ENCODE measurements at regions not wholly inside any gene's neighbourhood (a gene's known extent, or its start where the extent isn't known, plus 50 kb on each side); places are given as distances from the start of the nearest gene placed in this dataset.

GRCh38 chr12:91805031-91805430 lies 340.6 kb downstream of the BTG1 start:
- no peak for DNase-seq (ENCODE audit: low spot score)

GRCh38 chr12:91804533-91804932 lies 341.1 kb downstream of the BTG1 start:
- no peak for DNase-seq (ENCODE audit: low spot score)

DNA sequence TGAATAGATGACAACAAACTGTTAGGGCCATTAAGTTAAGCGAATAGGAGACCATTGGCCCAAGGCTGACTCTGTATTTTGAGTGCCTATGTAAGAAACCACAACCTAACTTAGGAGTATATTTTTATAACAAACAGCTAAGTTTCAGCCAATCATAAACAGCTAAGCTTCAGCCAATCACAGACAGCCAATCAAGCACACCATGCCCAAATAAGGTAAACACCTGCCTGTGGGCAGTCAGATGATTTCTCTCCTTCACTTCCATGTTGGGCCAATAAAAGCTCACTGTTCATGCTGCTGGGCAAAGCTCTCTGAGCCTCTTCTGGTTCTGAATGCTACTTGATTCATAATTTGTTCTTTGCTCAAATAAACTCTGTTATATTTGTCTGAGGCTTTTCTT lies 344.6 kb downstream of the BTG1 start:
- DNase-seq (ENCODE audit: low spot score): no peak

DNA sequence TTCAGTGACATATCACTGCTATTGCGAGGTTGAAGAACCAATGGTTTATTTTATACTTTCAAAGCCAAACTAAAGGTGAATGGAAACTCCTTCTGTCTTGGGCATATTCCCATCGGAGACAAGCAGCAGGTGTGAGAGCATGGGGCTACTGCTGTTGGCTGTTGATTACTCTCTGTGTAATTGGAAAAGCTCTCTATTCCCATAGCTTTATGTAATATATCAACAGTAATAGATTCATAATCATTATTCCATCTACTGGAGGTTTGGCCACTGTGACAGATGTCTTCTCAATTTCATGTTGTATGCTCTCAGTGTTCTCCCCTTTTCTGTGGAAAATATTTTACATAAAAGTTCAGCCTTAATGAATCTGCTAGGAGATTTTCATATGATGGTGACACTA lies 352.0 kb downstream of the BTG1 start:
- no peak for DNase-seq (ENCODE audit: low spot score)

DNA sequence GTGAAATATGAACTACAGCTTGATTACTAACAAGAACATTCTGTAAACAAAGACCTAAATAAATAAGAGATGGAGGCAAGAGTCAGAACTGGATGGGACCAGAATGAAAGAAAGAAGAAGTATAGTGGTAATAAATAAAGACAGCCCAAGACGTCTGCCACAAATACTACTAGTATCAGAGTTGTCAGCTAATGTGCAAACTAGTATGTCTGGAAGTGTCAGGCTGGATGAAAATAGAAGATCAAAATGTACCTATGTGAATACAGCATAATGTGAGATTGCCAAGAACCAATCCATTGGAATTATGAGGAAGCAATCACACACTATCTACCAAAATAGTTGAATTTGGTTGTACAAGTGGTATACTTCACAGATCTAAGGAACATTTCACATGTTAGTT lies 353.0 kb downstream of the BTG1 start:
- DNase-seq (ENCODE audit: low spot score): no peak

GRCh38 chr12:91786499-91787272 lies 359.0 kb downstream of the BTG1 start:
- no peak for DNase-seq (ENCODE audit: low spot score)

DNA sequence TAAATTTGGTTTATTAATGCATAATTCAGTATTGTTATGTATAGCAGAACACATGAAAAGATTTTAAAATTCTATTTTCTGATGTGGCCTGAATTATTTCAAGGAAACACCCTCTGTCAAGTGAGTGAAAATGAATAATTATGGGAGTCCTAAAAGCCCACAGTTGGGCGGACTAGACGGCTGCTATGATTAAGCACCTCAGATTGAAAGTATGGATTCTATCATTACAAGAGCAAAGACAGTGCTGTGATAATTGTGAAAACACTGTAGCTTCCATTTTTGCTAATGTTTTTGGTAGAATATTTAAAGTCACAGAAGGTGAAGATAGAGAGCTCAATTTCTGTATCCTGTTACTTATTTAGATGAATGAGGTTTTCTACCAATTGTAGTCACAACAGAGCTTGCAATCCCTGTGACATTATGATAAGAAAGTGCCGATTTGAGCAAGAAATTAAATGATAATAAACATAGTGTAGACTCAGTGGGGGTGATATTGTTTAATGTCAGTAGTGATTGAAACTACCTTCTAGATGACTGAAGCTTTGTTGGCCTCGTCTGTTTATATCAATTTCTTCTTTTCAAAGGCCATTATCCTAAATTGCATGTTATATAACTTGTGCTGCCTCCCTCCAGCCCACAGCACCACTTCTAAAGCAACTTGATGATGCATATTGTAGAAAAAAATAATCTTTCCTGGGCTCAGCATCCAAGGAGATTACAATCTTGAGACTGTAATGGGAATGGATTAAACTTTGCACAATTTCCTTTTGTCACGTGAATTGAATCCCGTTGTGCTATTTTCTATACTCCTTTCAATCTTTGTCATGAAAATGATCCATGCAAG lies 359.8 kb downstream of the BTG1 start:
- no peak for DNase-seq (ENCODE audit: low spot score)

GRCh38 chr12:91781114-91781513 lies 364.5 kb downstream of the BTG1 start:
- no peak for DNase-seq (ENCODE audit: low spot score)

GRCh38 chr12:91778938-91779400 lies 366.7 kb downstream of the BTG1 start:
- DNase-seq (ENCODE audit: low spot score): peak; percentile 87

GRCh38 chr12:91778091-91778832 lies 367.4 kb downstream of the BTG1 start:
- peak; percentile 65 for DNase-seq (ENCODE audit: low spot score)

DNA sequence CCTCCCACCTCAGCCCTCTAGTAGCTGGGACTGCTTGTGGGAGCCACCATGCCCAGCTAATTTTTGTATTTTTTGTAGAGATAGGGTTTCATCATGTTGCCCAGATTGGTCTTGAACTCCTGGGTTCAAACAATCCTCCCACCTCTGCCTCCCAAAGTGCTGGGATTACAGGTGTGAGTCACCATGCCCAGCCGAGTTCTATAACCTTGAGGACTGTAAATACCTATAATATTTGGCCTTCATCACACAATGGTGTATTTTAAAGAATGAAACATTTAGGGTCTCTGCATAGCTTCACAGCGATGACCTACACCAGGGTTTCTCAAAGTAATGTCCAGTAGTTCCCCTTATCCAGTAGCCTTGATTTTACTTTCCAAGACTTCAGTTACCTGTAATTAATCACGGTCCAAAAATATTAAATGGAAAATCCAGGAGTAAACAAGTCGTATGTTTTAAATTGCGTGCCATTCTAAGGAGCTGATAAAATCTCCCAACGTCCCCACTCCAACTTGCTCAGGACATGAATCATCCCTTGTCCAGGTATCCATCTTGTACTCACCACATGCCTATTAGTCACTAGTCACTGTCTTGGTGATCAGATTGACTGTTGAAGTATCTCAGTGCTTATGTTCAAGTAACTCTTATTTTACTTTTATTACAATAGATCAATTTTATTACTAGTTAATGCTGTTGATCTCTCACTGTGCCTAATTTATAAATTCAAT lies 368.2 kb downstream of the BTG1 start:
- DNase-seq (ENCODE audit: low spot score): no peak

GRCh38 chr12:91774434-91774921 lies 371.2 kb downstream of the BTG1 start:
- peak; percentile 93 for DNase-seq (ENCODE audit: low spot score)

- no peak for DNase-seq (ENCODE audit: low spot score)
Observed at GRCh38 chr12:91773749-91774429, 371.8 kb downstream of the BTG1 start.

- DNase-seq (ENCODE audit: low spot score): no peak
Observed at GRCh38 chr12:91772411-91772810, 373.2 kb downstream of the BTG1 start.

- DNase-seq (ENCODE audit: low spot score): no peak
Observed at GRCh38 chr12:91769736-91770135, 375.9 kb downstream of the BTG1 start.

DNA sequence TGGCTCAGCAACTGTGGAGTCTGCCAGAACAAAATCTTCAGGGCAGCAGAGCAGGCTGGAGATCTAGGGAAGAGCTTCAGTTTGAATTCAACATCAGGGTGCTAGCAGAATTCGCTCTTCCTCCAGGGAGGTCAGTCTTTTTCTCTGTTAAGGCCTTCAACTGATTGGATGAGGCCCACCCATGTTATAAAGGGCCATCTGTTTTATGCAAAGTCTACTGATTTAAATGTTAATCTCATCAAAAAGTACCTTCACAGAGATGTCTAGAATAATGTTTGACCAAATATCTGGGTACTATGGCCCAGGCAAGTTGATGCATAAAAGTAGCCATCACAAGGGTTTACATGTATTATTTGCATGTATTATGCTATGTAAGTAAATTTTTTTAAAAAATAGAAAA lies 378.4 kb downstream of the BTG1 start:
- no peak for DNase-seq (ENCODE audit: low spot score)

DNA sequence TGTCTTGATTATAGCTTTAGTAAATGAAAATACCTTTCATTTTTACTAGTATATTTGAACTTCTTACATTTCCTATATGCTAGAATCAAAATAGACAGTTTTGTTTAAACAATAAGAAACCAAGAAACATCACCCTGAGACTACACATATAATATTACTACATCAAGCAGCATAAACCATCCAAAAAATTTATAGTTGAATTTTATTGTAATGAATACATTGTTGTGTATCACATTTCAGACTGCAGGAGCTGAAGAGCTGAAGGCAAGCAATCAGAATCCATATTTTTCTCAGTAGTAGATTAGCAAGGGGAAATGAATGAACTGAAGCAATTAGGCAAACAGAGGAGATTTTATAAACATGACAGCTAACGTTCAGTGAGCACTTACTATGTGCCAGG lies 379.2 kb downstream of the BTG1 start:
- DNase-seq (ENCODE audit: low spot score): no peak

GRCh38 chr12:91763654-91764370 lies 381.8 kb downstream of the BTG1 start:
- peak; percentile 71 for DNase-seq (ENCODE audit: low spot score)

GRCh38 chr12:91753649-91754048 lies 392.0 kb downstream of the BTG1 start:
- DNase-seq (ENCODE audit: low spot score): no peak

DNA sequence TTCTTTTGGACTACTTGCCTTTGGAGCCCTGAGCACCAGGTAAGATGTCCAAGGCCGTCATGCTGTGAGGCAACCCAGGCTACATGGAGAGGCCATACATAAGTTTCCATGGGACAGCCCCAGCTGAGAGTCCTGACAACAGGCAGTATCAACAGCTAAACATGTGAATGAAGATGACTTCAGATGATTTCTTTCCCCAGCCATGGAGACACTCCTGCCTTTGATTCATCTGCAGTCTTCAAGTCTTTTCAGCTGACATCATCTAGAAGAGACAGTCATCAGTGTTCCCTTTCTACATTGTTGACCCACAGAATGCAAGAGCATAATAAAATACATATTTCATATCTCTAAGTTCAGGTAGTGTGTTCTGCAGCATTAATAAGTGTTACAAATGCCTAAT lies 398.7 kb downstream of the BTG1 start:
- DNase-seq (ENCODE audit: low spot score): no peak
